ENCODE measurements at regions not wholly inside any gene's neighbourhood (a gene's known extent, or its start where the extent isn't known, plus 50 kb on each side); places are given as distances from the start of the nearest gene placed in this dataset.

DNA sequence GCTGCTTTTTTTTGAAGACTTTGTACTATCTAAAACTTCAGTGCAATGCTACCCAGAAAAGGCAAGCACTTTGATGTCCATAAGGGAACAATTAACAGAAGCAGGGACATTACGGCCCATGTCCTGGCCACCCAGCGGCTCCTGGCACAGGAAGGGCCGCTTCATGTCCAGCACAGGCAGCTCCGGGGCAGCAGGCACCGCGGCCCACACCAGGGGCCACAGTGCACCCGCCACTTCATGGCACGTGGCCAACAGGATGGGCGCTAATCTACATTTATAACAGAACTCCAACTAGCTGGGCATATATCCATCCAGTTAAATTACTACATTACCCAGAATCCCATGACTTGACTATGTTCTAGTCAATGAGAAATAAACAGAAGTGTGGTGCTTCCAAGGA lies 198.2 kb upstream of the ID4 start:
- TF ChIP-seq, protein P1, sequence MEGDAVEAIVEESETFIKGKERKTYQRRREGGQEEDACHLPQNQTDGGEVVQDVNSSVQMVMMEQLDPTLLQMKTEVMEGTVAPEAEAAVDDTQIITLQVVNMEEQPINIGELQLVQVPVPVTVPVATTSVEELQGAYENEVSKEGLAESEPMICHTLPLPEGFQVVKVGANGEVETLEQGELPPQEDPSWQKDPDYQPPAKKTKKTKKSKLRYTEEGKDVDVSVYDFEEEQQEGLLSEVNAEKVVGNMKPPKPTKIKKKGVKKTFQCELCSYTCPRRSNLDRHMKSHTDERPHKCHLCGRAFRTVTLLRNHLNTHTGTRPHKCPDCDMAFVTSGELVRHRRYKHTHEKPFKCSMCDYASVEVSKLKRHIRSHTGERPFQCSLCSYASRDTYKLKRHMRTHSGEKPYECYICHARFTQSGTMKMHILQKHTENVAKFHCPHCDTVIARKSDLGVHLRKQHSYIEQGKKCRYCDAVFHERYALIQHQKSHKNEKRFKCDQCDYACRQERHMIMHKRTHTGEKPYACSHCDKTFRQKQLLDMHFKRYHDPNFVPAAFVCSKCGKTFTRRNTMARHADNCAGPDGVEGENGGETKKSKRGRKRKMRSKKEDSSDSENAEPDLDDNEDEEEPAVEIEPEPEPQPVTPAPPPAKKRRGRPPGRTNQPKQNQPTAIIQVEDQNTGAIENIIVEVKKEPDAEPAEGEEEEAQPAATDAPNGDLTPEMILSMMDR (IDR thresholded peaks at IDR 0.05), result no peak
- H3K9me3 Mint-ChIP-seq (ENCODE audit: low read depth), result peaks cover 5% of the 10 kb centered on the region
- H3K27ac Mint-ChIP-seq (ENCODE audit: unreplicated experiment), result no peak overlapping the region
- no peak overlapping the region for H3K4me3 Mint-ChIP-seq (ENCODE audit: unreplicated experiment)
- DNase-seq (ENCODE audit: low spot score), result no peak
- no peaks in the 10 kb centered on the region for H3K36me3 Mint-ChIP-seq (ENCODE audit: low read depth)
- H3K4me1 Mint-ChIP-seq (ENCODE audit: low read depth), result no peaks in the 10 kb centered on the region
- no peaks in the 10 kb centered on the region for H3K27me3 Mint-ChIP-seq (ENCODE audit: low read depth)

DNA sequence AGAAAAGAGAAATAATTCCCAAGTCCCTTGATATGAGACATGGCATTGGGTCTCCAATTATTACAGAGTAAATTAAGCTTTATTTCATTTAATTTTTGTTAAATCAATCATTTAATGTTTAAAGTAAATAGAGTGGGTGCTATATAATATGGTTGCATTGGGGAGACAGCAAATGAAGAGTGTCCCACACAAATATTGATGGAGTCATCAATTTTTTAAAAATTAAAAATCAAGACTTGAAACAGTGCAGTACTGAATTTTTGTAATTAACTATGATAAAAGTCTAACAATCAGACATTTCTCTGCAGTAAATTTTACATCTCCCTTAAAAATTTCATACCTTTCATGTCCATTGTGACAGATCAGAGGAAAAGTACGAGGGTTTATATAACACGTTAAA lies 193.9 kb upstream of the ID4 start:
- H3K4me3 Mint-ChIP-seq (ENCODE audit: unreplicated experiment), result no peak overlapping the region
- no peak for DNase-seq (ENCODE audit: low spot score)
- H3K9me3 Mint-ChIP-seq (ENCODE audit: low read depth), result peaks cover under 1% of the 10 kb centered on the region
- no peak overlapping the region for H3K27ac Mint-ChIP-seq (ENCODE audit: unreplicated experiment)
- no peaks in the 10 kb centered on the region for H3K36me3 Mint-ChIP-seq (ENCODE audit: low read depth)
- no peaks in the 10 kb centered on the region for H3K4me1 Mint-ChIP-seq (ENCODE audit: low read depth)
- TF ChIP-seq, protein P1 (IDR thresholded peaks at IDR 0.05), result no peak
- no peaks in the 10 kb centered on the region for H3K27me3 Mint-ChIP-seq (ENCODE audit: low read depth)

DNA sequence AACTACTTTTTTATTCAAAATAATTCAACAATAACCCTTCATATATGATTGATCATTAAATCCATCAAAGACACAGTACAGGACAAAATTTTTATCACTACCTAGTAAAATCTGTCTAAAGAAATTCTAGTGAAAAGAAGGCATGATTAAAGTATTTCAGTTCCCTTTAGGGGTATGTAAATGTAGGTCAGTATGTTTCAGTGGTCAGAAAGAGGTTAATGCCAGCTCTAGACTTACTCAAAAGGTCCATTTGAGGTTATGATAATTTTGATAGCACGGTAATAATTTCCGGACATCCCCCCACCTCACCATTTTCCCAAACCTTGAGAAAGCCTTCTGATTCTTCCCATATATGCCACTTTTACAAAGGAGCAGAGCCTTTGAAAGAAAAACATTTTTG lies 193.5 kb upstream of the ID4 start:
- H3K36me3 Mint-ChIP-seq (ENCODE audit: low read depth), result no peaks in the 10 kb centered on the region
- H3K4me1 Mint-ChIP-seq (ENCODE audit: low read depth), result no peaks in the 10 kb centered on the region
- TF ChIP-seq, protein P1 (IDR thresholded peaks at IDR 0.05), result no peak
- no peaks in the 10 kb centered on the region for H3K9me3 Mint-ChIP-seq (ENCODE audit: low read depth)
- no peaks in the 10 kb centered on the region for H3K27me3 Mint-ChIP-seq (ENCODE audit: low read depth)
- H3K4me3 Mint-ChIP-seq (ENCODE audit: unreplicated experiment), result no peak overlapping the region
- no peak for DNase-seq (ENCODE audit: low spot score)
- H3K27ac Mint-ChIP-seq (ENCODE audit: unreplicated experiment), result no peak overlapping the region

GRCh38 chr6:19655744-19656143 lies 181.4 kb upstream of the ID4 start:
- Mint-ChIP-seq H3K4me1 (ENCODE audit: low read depth) (peaks cover 10% of the 10 kb centered on the region), H3K9me3 (ENCODE audit: low read depth) (peaks cover 9% of the 10 kb centered on the region), H3K27me3 (ENCODE audit: low read depth) (no peaks in the 10 kb centered on the region), H3K4me3 (ENCODE audit: unreplicated experiment) (no peak overlapping the region), H3K27ac (ENCODE audit: unreplicated experiment) (no peak overlapping the region), H3K36me3 (ENCODE audit: low read depth) (no peaks in the 10 kb centered on the region)
- TF ChIP-seq, protein P1 (IDR thresholded peaks at IDR 0.05), result no peak
- no peak for DNase-seq (ENCODE audit: low spot score)

DNA sequence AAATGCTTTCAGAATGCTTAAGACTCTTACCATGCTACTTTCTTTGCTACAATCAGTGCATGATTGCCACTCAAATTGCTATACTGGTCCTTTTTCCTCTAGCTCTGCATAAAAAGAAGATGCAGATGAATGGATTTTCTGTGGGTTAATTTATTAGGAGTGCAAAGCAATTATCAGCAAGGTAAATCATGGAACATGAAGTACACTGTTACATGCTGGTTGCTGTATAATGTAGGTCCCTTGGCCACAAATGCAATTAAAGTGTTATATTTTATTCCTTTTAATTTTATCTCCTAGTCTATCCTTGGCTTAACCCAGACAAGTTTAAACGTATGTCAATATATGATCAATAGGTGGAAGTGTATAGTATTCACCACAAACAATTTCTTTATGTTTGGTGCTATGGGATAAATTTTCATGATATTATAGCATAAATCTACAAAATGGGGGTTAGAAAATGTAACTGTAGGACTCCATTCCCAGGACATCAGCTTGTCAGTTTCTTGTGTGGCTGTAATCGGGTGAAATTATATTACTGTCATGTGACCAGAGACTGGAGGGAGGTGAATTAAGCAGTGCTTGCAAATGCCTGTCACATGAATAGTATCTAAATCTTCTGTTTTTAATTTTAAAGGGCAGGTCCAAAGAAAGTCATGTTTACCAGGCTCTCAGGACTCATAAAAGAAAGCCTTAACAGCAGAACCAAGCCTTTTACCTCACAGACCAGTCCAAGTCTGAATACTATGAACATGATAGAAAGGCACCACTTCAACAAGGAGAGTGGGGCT lies 176.9 kb upstream of the ID4 start:
- Mint-ChIP-seq H3K27me3 (ENCODE audit: low read depth) (no peaks in the 10 kb centered on the region), H3K4me1 (ENCODE audit: low read depth) (peaks cover 10% of the 10 kb centered on the region), H3K36me3 (ENCODE audit: low read depth) (no peaks in the 10 kb centered on the region), H3K9me3 (ENCODE audit: low read depth) (peaks cover 9% of the 10 kb centered on the region), H3K4me3 (ENCODE audit: unreplicated experiment) (no peak overlapping the region), H3K27ac (ENCODE audit: unreplicated experiment) (no peak overlapping the region)
- DNase-seq (ENCODE audit: low spot score), result no peak
- TF ChIP-seq, protein P1 (IDR thresholded peaks at IDR 0.05), result no peak
